Cerebellar nuclear complex (tissue), 1 donor: ENCODE measurements at regions not wholly inside any gene's neighbourhood (a gene's known extent, or its start where the extent isn't known, plus 50 kb on each side); places are given as distances from the start of the nearest gene placed in this dataset.

Experiments
- DNase-seq, 2 experiments: peaks; one replicate each; lab custom pipeline; 2025; lab: John Stamatoyannopoulos, UW

- no peak for DNase-seq
Measured at GRCh38 chr6:14365393-14365792, 247.8 kb downstream of the CD83 start.

GRCh38 chr6:14366315-14366714 lies 248.7 kb downstream of the CD83 start:
- DNase-seq: no peak

GRCh38 chr6:14366872-14367271 lies 249.3 kb downstream of the CD83 start:
- no peak for DNase-seq

- no peak for DNase-seq
Measured at GRCh38 chr6:14367296-14367695, 249.7 kb downstream of the CD83 start.

GRCh38 chr6:14369717-14370116 lies 252.1 kb downstream of the CD83 start:
- DNase-seq: no peak

- DNase-seq: no peak
Measured at GRCh38 chr6:14371530-14371929, 254.0 kb downstream of the CD83 start.

DNA sequence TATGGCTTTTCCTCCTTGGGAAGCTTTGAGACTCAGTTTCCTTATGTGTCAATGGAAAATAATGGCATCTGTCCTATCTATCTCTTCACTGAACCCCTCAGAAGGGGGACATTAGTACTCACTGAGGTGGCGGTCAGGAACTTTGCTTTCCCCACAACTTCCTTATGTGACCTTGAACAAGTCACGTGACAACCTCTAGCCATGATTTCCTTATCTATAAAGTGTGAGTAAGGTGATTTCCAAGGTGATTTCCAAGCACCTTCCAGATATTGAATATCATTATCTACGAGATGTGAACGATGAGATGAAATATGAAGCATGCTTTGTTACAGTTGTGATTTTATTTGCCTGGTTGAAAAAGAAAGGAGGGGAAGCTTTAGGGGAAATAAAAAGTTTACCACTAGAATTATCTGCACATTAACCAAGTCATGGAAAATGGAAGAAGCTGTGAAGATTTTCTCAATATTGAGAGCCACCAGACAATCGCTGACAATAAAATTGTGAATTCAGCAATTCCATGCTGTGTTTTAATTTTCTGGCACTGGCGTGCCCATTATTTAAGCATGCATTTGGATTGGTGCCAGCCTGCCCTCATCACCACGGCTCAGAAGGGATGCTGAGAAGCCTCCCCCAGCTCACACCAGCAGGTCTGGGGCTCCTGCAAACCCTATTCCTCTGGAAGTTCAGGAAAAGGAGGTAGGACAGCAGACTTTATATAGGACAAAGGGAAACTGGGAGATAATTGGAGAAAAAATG lies 255.3 kb downstream of the CD83 start:
- DNase-seq: no peak

- DNase-seq: no peak
Measured at GRCh38 chr6:14373648-14374437, 256.3 kb downstream of the CD83 start.

DNA sequence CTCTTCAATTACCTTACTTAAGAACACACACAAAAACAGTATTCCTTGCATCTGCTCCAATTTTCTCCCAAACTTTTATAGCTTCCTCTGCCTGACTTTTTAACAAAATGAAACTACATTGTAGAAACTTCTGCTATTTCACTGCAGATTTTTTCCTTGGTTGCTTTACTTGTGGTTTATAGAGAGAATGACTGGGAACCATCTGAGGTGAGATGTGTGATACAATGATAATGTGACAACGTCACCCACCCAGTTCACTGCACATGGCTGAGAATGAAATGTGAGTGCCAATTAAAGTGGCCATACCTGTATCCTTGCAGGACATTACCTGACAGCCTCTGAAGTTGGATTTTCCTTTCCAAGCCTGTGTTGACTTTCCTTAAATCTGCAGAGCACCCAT lies 258.4 kb downstream of the CD83 start:
- no peak for DNase-seq

DNA sequence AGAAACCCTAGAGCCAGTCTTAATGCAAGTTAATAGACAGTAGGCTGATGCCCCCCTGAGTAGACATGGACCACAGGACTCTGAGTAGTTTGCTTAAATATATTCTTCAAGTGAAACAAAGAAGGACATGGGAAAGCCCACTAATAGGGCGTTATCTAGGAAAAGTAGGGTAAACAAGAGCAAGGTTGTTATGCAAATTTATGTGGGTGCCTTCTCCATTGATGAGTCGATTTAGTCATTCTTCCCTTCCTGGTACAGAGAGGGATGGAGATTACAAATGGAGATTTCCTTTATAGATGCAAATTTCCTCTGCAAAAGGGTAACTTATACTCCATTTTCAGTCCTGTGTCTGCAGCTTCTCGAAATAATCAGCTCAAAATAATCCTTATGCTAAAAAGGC lies 262.0 kb downstream of the CD83 start:
- DNase-seq: no peak

GRCh38 chr6:14380086-14380820 lies 262.7 kb downstream of the CD83 start:
- DNase-seq: no peak

DNA sequence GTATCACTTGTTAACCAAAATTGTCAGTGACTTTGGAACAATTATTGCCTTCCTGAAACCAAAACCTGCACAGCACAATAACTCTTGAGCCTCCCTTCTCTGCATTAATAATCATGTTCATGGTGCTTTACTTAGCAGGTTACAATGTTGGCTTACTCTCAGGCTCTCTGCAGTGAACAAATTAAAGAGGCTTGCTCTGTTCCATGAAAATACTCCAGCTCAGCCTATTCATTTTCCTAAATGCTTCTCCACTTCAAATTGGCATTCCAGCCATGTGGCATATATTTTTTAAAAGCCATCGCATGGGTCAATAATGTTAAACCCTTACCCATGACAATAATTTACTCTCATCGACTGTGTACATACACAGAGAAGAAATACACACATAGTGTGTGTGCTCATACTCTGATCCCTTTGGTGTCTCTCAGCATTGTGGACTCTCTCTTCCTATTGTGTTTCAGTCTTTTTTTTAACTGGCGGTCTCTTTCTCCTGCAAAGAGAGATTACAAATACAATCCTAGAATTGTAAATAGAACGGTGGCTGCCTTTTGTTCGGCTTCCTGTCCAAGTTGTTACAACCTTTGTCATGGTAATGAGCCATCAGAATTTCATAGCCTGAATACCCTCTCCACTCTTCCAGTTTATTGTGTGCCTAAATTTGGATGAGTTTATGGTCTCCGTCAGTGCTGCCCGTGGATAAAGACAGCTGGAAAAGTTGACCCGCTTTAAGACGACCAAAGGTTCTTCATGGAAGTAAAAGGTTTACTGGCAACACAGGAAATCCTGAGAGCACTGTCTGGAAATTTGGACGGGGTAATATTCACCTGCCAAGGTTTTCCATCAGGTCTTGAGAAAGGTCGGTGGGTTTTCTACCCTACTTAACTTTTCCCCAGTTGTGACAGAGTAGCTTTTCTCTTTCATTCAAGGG lies 263.6 kb downstream of the CD83 start:
- no peak for DNase-seq

- no peak for DNase-seq
Measured at GRCh38 chr6:14381829-14382677, 264.5 kb downstream of the CD83 start.

GRCh38 chr6:14382678-14383236 lies 265.2 kb downstream of the CD83 start:
- no peak for DNase-seq

DNA sequence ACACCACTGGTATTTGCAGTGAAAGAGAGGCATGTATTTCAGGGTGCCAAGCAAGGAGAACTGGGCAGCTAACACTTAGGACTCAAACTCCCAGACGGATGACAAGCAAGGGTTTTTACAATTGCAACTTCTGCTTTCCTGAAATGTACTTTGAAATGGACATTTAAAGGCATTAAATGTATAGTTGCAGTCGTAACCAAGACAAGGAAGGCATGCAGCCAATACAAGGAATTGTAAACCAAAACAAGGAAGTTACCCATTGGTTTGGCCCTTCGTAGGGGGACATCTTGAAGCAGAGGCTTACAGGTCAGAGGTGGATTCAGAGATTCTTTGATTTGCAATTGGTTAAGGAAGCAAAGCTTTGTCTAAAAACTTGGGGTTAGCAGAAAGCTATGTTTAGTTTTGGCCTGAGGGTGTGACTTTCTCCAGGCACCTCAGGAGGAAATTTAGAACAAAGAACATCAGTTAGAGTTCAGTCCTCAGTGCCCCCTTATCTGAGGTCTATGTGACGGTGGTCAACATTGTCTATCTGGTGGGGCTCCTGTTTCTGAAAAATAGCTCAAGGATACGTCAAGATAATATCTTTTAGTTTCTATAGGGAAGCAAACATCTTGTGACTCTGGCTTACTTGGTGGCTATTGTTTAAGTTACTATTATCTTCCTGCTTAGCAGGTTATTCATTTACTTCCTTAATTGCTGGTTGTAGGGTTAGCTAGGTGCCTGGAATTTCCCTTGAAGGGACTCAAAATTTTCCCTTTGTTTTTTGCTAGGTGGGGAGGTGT lies 266.0 kb downstream of the CD83 start:
- no peak for DNase-seq

GRCh38 chr6:14384175-14384949 lies 266.8 kb downstream of the CD83 start:
- no peak for DNase-seq

- DNase-seq: no peak
Measured at GRCh38 chr6:14386263-14386662, 268.7 kb downstream of the CD83 start.

DNA sequence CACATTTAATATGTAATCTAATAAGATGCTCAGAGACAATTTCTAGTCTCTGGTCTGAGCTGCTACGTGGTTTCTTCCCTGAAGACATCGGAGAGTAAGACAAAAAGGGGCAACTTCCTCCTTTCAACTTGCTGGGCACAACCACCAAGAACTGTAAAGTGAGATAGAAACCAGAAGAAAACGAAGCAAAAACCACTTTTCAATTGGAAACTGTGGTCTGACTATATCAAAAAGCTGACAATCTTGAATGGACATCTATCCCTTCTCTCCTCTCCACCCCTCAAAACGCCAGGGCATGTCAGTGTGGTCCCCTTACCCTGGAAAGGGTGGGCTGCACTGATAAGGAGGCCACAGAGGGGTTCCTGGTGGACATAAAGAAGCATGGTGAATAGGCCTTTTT lies 269.1 kb downstream of the CD83 start:
- no peak for DNase-seq

DNA sequence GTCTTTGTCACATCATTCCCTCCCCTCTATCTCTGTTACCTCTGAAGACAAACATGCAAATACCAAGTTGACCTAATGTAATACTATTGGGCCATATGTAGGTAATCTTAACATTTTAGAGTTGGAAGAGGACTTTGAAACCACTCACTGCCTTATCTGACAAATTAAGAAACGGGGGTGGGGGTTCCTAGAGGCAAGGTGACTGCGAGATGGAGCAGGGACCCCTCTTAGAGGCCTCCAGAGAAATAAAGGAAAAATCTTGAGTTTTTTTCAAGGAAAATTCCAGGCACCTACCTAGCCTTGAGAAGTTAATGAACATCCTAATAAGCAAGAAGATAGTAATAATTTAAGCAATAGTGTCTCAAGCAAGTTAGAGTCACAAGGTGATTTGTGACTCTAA lies 270.8 kb downstream of the CD83 start:
- DNase-seq: no peak
